ENCODE measurements at regions not wholly inside any gene's neighbourhood (a gene's known extent, or its start where the extent isn't known, plus 50 kb on each side); places are given as distances from the start of the nearest gene placed in this dataset.
"Not testable (repeated sequence)": the region's sequence is repeated elsewhere in the genome, so short reads cannot be mapped to it uniquely, and the experiment has no call there.

DNA sequence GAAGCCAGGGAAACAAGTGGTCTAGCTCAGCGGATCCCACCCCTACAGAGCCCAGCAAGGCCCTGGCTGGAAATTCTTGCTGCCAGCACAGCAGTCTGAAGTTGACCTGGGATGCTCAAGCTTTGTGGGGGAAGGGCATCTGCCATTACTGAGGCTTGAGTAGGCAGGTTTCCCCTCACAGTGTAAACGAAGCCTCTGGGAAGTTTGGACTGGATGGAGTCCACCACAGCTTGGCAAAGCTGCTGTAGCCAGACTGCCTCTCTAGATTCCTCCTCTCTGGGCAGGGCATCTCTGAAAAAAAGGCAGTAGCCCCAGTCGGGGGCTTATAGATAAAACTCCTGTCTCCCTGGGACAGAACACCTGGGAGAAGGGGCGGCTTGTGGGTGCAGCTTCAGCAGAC, 365.9 kb upstream of the SALL1 start:
- not testable (repeated sequence) for DNase-seq

DNA sequence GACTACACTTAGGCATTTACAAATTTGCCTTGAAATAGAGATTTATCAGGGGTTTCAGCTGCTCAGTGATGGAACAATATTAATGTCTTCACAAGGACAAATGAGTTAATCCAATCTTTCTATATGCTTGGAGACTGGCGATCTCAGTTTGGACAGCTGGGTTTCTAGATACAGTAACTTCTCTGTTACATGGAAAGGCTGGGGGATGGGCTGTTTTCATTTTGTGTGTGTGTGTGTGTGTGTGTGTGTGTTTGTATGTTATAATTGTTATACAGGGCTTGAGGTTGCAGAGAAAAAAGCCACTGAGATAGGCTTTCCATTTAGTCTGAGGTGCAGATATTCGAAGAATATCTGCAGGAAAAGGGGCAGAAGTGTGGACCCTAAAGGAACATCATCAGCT, 359.3 kb upstream of the SALL1 start:
- DNase-seq: no peak

DNA sequence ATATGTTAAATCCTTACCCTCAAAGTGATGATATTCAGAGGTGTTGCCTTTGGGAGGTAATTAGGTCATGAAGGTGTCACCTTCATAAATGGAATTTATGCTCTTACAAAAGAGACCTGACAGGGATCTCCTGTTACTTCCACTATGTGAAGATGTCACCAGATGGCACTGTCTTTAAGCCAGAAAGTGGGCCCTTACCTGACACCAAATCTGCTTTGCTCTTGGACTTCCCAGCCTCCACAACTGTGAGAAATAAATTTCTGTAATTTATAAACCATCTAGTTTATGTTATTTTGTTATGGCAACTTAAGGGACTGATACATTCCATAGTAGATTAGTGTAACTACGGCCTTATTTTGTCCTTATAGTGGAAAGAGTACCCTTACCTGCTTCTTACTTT, 358.3 kb upstream of the SALL1 start:
- no peak for DNase-seq

DNA sequence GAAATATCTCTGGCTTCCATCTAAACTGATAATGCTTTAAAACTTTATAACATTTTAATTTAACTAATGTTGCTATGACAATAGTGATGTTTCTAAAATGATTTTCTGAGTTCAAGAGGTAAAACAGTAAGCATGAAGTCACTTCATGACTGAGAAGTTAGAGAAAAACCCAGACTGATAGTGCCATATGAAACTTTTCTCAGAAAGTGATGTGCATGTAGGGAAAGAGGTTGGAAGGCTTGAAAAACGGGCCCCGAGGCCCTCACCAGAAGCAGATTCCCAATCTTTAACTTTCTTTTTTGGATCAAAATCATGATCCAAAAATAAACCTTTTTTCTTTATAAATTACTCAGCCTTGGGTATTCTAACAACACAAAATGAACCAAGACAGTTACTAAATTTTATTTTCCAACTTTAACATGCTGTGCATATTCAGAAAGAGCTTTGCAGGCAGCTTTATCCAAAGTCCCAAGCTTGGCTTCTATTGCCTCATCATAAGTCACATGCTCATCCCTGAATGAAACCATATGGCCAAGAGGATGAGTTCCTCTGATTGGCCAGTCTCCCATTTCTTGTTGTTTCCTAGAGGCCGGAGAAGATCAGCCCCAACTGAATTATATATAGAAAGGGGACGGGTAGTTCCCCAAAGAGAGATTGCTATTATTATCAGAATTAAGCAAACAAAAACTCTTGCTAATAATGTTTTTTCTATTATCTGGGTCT, 357.6 kb upstream of the SALL1 start:
- DNase-seq: no peak

DNA sequence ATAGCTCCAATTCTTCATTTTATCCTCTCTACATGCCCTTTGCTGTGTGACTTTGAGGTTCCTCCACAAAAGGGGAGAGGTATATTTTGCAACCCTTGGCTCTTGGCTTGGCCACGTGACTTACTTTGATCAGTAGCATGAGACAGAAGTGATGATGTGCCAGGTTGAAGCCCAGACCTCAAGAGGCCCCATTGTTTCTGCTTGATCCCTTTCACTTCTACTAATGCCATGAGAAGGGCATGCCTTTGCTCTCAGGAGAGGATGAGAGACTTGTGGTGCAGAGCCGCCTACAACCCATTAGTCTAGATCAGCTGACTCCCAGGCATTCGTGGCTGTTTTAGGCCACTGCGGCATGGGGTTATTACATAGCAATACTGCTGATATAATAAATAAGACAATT, 356.2 kb upstream of the SALL1 start:
- DNase-seq: no peak

DNA sequence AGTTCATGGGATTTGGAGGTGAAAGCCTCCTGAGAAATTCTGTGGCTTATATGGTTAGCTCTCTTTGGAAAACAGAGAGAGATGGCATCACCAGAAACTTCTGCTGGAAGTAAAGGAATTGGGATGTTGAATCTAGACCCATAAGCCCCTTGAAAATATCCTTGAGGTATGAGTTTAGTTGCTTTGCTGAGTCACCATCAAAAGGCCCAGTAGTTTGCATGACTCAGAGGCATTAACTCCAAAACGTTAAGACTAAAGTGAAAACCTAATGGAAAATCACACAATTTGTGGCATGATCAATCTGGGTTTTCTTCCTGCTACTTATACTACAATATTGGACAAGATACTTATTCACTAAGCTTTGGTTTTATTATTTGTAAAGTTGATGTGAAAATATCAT, 349.2 kb upstream of the SALL1 start:
- DNase-seq: no peak

DNA sequence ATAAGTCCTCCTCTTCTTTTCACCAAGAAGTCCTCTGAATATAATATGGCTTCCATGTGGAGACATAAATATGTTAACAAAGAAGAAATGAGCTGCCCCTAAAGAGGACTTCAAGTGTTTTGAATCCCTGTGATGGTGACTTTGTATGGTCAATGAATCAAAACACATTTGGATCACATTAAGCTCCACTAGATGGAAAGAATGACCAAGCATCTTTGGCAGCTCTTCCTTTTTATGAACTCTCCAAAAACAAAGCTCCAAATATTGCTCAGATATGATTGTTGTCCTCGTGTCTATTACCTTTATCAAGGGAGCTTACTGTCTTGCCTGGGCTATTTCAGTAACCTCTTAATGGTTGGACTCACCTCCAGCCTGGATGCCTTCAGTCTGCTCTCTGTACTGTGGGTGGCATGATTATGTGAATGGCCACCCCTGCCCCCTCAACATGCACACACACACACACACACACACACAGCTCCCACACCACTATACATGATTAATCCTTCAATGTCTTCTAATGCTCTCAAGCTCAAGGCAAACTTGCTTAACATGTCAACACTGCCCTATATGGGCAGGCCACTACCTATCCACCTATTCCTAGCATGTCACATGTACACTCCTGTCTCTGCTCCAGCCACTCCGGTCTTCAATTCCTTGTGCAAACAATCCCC, 346.6 kb upstream of the SALL1 start:
- no peak for DNase-seq

DNA sequence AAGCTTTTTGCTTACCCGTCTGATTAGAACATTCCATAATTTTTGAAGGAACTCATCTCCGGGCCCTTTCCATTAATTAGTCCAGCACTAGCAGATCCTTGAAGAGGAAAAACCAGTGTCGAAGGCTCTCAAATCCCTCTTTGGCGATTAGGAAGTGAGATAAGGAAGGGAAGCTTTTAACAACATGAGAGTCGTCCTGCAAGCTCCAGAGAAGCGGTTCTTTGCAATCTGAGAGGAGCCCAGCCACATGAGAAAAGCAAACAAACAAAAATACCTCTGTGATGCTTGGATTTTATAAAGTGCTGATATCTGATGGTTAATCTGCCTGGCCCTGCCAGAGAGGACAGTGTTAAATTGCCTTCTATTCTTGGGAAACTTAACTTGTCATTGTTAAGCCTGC, 339.8 kb upstream of the SALL1 start:
- no peak for DNase-seq

DNA sequence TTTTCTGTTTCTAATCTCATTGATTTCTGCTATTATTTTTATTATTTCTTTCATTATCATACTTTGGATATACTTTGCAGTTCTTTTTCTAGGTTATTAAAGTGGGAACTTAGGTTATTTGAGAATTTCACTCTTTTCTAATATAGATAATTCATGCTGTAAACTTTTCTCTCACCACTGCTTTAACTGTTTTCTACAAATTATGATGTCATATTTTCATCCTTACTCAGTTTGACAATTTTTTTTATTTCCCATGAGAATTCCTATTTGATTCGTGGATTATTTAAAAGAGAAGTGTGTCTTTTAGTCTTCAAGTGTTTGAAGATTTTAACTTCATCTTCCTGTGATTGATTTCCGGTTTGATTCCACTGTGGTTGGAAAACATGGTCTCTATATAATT, 336.8 kb upstream of the SALL1 start:
- no peak for DNase-seq

DNA sequence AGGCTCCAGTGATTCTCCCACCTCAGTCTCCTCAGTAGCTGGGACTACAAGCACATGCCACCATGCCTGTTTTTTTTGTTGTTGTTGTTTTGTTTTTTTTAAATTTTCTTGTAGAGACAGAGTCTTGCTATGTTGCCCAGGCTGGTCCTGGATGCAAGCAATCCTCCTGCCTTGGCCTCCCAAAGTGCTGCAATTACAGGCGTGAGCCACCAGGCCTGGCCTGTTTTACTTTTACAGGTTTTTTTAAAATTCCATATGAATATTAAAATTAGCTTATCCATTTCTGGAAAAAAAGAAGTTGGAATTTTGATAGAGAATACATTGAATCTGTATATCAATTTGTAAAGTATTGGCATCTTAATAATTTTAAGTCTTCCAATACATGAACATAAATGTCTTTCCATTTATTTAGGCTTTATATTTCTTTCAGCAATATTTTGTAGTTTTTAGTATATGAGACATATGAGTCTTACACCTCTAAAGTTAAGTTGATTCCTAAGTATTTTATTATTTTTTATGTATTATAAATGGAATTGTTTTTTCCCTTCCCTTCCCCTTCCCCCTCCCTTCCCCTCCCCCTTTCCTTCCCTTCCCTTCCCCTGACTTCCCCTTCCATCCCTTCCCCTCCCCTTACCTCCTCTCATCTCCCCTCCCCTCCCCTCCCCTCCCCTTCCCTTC, 323.5 kb upstream of the SALL1 start:
- DNase-seq: no peak

DNA sequence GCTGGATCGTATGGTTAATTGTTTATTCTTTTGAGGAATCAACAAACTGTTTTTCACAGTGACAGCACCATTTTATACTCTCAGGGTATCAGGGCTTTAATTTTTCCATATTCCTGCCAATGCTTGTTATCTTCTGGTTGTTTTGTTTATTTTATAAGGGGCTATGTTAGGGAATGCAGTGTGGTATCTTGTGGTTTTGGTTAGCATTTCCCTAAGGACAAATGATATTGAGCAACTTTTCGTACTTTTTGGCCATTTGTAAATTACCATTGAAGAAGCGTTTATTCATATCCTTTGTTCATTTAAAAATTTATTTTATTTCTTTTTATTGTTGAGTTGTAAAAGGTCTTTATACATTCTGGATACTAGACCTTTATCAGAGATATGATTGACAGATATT, 322.0 kb upstream of the SALL1 start:
- no peak for DNase-seq

DNA sequence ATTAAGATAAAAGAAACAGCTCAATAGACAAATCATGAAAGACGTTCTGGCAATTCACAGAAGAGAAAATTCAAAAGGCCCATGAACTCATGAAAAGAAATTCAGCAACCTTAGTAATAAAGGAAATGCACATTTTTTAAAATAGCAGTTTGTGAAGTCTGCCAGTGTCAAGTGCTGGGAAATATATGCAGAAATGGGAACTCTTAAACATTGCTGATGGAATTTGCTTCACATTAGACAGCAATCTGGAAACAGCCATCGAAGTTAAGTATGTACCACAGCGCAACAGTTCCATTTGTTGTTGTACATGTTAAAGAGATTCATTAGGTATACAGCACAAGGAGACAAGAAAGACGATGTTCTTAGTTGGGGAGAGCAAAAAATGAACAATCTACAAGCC, 319.4 kb upstream of the SALL1 start:
- no peak for DNase-seq

DNA sequence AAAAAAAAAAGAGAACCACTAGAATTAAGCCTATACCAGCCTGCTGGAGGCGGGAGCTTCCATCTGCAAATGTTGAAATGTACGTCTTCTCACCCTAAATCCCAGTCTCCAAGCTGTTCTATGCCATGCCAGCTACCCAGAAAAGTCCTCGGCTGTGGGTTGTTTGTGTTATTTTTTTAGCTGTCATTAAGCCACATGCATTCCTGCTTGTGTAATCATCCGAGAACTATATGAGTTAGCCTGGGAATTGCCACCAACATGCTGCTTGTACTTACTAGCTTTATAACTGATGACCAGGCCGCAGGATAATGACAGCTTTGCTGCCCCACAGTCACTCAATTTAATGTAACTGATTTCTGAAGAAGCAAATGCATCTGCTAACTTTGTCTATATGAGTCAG, 313.9 kb upstream of the SALL1 start:
- no peak for DNase-seq

DNA sequence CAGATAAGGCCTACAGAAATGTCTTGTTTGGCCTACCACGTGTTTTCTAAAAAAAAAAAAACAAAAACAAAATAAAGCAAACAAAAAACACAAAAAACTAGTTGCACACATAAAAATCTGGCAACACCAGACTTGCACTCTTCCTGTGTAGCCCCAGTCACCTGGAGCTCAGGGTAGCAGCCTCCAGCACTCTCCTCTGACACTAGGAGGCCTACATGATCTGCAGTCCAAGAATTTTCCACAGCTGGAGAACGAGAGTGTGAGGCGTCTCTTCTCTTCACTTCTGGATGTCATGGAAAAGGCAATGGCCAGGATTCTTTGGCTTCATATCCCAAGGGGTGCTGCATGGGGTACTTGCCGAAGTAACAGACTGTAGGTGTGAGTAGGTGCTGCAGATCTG, 310.2 kb upstream of the SALL1 start:
- no peak for DNase-seq

DNA sequence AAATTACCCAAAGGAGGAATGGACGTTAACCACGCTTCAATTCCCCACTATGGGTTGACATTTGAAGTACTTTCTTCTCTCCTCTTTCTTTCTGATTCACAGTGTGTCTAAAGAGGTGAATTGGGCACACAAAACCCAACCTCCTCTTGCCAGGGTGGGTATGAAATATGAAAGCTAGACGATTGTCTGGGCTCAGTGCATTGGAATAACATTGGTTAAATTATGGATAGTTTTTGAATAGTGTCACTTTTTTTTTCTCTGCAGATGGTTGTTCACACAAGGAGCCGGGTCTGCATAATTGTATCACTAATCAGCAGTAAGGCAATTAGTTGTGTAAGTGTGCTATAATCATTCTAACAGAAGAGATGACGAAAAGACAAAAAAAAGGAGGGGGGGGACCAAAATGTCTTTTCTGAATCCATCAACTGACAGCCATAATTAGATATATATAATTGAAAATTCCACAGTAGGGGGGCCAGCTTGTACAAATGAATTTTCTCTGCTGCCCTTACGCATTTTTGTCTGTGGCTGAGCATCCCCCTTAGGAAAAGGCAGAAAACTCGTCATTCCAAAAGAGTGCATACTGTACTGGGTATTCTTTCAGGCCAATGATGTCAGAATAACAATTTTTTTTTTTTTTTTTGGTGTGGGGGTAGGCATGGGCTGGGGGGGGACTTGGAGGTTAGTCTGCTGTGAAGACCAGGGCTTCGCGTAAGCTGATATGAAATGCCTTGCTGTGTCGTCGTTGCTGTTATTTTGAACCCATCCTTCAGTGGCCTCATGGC, 307.5 kb upstream of the SALL1 start:
- no peak for DNase-seq

DNA sequence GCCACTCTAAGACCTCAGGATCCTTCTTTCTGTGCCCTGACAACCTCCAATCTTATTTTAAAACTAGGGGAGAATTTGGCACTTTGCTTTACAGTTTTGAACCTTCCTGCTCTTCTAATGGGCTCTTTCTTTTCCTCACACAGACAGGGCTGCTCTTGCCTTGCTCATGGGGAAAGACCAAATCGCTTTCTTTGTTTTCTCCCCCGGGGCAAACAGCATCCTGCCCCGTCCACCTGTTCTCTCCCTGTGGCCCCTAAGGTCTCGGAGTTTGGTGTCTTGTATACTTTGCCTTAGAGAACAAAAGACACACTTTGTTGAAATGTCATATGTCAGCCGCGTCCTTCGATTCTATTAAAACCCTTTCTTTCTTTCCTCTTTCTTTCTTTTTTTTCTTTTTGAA, 306.7 kb upstream of the SALL1 start:
- no peak for DNase-seq

DNA sequence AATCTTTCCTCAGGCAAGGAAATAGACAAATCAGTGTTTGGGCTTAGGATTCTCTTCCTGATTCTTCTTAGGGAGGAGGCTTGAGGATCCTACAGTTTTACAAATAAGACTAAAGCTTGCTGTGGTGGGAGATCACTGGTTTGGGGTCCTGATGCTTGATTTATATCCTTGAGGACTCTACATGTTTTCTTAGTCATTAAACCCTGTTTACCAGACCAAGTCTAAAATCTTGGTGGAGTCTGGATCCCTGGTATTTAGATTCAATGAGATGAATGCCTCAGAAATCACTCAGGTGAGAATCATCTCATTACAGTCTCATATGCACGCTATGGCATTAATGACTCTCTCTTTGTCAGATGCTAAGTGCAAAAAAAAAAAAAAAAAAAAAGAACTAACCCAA, 304.3 kb upstream of the SALL1 start:
- no peak for DNase-seq

DNA sequence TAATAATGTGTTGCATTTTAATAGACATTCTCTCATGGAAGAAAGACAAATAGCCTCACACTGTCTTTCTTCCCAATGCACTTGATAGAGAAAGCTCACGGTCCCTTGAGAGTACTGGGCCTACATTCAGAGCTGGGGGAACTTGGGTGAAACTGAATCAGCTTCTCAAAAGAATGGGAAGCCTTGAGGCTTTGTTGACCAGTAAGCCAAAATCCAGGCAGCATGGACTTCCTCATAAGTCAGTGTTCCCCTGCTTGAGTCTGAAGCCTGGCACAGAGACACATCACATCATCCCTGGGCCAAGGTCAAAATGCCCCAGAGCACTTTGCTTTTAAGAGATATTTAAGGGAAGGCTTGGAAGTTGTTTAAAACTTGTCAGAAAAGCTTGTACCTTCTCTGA, 302.2 kb upstream of the SALL1 start:
- no peak for DNase-seq

DNA sequence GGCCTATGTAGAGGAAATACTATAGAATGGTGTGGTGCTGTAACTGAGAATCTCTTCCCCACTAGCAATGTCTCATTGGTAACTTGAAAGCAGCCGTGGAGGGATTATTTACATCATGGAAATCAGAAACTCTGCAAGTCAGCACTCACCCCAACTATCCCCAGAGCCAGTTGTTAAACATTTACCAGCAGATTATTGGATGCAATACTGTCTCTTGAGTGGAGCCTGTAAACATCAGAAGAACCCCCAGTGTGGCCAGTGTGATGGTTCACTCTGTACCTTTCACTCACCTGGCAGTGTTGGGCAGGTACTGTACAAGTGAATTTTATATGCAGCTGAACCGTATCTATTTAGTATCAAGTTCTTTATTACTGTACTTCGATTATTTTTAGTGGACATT, 299.8 kb upstream of the SALL1 start:
- DNase-seq: no peak

DNA sequence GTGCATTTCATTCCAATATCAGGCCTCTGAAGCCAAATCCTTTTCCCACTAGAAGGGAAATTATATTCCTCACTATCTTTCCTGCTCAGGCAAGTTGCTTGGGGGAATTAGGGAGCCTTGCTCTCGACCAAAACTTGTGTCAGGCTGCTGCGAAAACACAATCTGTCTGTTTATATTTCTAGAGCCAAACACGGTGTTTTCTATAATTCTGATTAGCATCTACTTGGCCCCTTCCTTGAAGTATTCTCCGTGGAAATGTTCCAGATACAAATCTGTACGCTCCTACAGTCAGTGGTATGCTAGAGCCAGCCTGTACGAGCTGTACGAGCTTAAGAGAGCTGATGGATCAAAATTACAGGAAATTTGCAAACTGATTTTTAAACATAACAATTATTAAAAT, 299.3 kb upstream of the SALL1 start:
- DNase-seq: no peak

DNA sequence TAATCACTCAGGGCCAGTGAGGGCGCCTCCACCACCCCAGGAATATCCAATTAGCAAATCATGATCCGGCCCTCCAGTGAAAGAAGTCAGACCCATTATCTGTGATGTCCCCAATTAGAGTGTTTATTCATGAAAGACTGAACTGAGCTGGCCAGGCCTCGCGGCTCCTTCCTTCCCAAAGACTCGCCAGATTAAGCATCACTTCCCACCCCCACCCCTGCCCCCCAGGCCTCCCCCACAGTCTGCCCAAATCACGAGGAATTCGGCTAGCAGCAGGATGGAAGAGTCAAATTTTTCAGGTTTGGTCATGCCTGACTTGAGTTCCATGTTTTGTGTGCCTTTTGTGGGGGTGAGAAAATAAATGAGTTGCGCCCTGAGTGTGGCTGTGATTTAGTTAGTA, 298.4 kb upstream of the SALL1 start:
- DNase-seq: no peak

DNA sequence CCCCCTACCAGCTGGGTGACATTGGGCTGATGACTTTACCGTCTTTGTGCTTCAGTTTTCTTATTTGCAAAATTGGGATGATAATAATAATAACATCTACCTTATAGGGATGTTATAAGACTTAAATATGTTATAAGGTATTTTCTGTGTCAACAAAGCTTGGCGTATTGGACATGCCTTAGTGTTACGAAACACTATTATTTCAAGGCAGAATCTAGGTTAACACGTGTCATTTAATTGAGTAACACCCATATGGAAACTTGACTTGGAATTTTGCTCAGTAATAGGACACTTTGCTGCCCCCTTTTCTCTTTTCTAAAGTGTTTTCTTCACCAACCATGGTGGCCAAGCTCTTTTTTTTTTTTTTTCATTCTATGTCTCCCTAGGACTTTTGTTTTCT, 294.2 kb upstream of the SALL1 start:
- no peak for DNase-seq

DNA sequence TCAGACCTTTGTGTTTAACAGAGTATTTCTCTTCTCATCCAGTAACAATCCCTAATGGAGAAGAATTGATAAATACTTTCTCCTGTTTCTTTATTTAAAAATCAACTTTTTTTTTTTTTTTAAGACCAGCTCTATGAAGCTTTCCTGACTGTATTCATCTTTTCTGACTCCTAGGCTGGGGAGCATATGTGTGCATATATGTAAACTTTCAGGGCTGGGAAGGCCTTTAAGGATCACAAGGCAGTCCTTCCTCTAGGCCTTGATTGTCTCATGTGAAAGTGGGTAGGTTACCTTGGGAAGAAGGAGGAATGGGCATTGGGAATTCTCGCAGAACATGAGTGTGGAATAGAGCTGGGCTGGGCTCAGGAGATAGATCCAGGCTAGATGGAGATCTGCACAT, 292.9 kb upstream of the SALL1 start:
- no peak for DNase-seq
